ENCODE measurements at regions not wholly inside any gene's neighbourhood (a gene's known extent, or its start where the extent isn't known, plus 50 kb on each side); places are given as distances from the start of the nearest gene placed in this dataset.

- DNase-seq, result no peak
Observed at GRCh38 chr3:107969994-107970819, 120.6 kb downstream of the CD47 start.

- no peak for DNase-seq
Observed at GRCh38 chr3:107969525-107969924, 121.3 kb downstream of the CD47 start.

- no peak for DNase-seq
Observed at GRCh38 chr3:107966276-107966675, 124.6 kb downstream of the CD47 start.

- DNase-seq, result no peak
Observed at GRCh38 chr3:107965136-107965655, 125.6 kb downstream of the CD47 start.

GRCh38 chr3:107963581-107963980 is 127.2 kb downstream of the CD47 start:
- DNase-seq, result no peak

GRCh38 chr3:107962946-107963345 is 127.9 kb downstream of the CD47 start:
- DNase-seq, result no peak

GRCh38 chr3:107962037-107962436 is 128.8 kb downstream of the CD47 start:
- DNase-seq, result no peak

- DNase-seq, result no peak
Observed at GRCh38 chr3:107959550-107960154, 131.2 kb downstream of the CD47 start.

- DNase-seq, result no peak
Observed at GRCh38 chr3:107958146-107958545, 132.7 kb downstream of the CD47 start.

- no peak for DNase-seq
Observed at GRCh38 chr3:107956991-107957900, 133.6 kb downstream of the CD47 start.

GRCh38 chr3:107954845-107955244 is 136.0 kb downstream of the CD47 start:
- no peak for DNase-seq

GRCh38 chr3:107953722-107954121 is 137.1 kb downstream of the CD47 start:
- no peak for DNase-seq

GRCh38 chr3:107951126-107951525 is 139.7 kb downstream of the CD47 start:
- no peak for DNase-seq

- DNase-seq, result no peak
Observed at GRCh38 chr3:107950417-107950816, 140.4 kb downstream of the CD47 start.

- DNase-seq, result no peak
Observed at GRCh38 chr3:107949394-107949970, 141.3 kb downstream of the CD47 start.

GRCh38 chr3:107947203-107947602 is 143.6 kb downstream of the CD47 start:
- DNase-seq, result no peak

- no peak for DNase-seq
Observed at GRCh38 chr3:107946700-107947099, 144.1 kb downstream of the CD47 start.

GRCh38 chr3:107945417-107946094 is 145.3 kb downstream of the CD47 start:
- DNase-seq, result no peak

- no peak for DNase-seq
Observed at GRCh38 chr3:107943786-107944523, 146.9 kb downstream of the CD47 start.

GRCh38 chr3:107942951-107943749 is 147.7 kb downstream of the CD47 start:
- DNase-seq, result no peak

GRCh38 chr3:107942244-107942643 is 148.6 kb downstream of the CD47 start:
- DNase-seq, result no peak

All from NCI-H526 (cell line).